ENCODE measurements at regions not wholly inside any gene's neighbourhood (a gene's known extent, or its start where the extent isn't known, plus 50 kb on each side); places are given as distances from the start of the nearest gene placed in this dataset.

- no peak for DNase-seq (ENCODE audit: low spot score)
These were observed 123.4 kb downstream of the CTTN start for GRCh38 chr11:70521475-70522308.

- DNase-seq (ENCODE audit: low spot score), result no peak
These were observed 123.9 kb downstream of the CTTN start for GRCh38 chr11:70522309-70522592.

- peak; percentile 74 for DNase-seq (ENCODE audit: low spot score)
These were observed 124.4 kb downstream of the CTTN start for GRCh38 chr11:70522593-70523311.

- no peak for DNase-seq (ENCODE audit: low spot score)
These were observed 125.2 kb downstream of the CTTN start for GRCh38 chr11:70523384-70524095.

- DNase-seq (ENCODE audit: low spot score), result no peak
These were observed 126.0 kb downstream of the CTTN start for GRCh38 chr11:70524096-70524922.

- no peak for DNase-seq (ENCODE audit: low spot score)
These were observed 126.7 kb downstream of the CTTN start for GRCh38 chr11:70525006-70525405.

- DNase-seq (ENCODE audit: low spot score), result no peak
These were observed 127.1 kb downstream of the CTTN start for GRCh38 chr11:70525466-70525865.

GRCh38 chr11:70526116-70527045 lies 128.1 kb downstream of the CTTN start:
- no peak for DNase-seq (ENCODE audit: low spot score)

GRCh38 chr11:70527046-70527395 lies 128.7 kb downstream of the CTTN start:
- DNase-seq (ENCODE audit: low spot score), result no peak

GRCh38 chr11:70527429-70528045 lies 129.2 kb downstream of the CTTN start:
- DNase-seq (ENCODE audit: low spot score), result no peak

- DNase-seq (ENCODE audit: low spot score), result no peak
These were observed 129.9 kb downstream of the CTTN start for GRCh38 chr11:70528046-70528793.

GRCh38 chr11:70528794-70529580 lies 130.7 kb downstream of the CTTN start:
- no peak for DNase-seq (ENCODE audit: low spot score)

- no peak for DNase-seq (ENCODE audit: low spot score)
These were observed 131.7 kb downstream of the CTTN start for GRCh38 chr11:70530010-70530409.

- DNase-seq (ENCODE audit: low spot score), result no peak
These were observed 132.4 kb downstream of the CTTN start for GRCh38 chr11:70530629-70531185.

- DNase-seq (ENCODE audit: low spot score), result no peak
These were observed 133.1 kb downstream of the CTTN start for GRCh38 chr11:70531281-70532065.

GRCh38 chr11:70532066-70532440 lies 133.7 kb downstream of the CTTN start:
- DNase-seq (ENCODE audit: low spot score), result no peak

- no peak for DNase-seq (ENCODE audit: low spot score)
These were observed 134.4 kb downstream of the CTTN start for GRCh38 chr11:70532731-70533130.

Measured in ecto neural progenitor cell (in vitro differentiated cells).